Progenitor cell of endocrine pancreas (in vitro differentiated cells): ENCODE measurements at regions not wholly inside any gene's neighbourhood (a gene's known extent, or its start where the extent isn't known, plus 50 kb on each side); places are given as distances from the start of the nearest gene placed in this dataset.
"Not testable (repeated sequence)": the region's sequence is repeated elsewhere in the genome, so short reads cannot be mapped to it uniquely, and the experiment has no call there.

Experiments used
- DNase-seq: peaks from one replicate; pipeline ENCODE4 v3.0.0; 2021; ENCODE audit warnings: low spot score; ENCODE audit not compliant: unreplicated experiment
- H3K27ac Mint-ChIP-seq: 2 replicates; pipeline ENCODE4 v1.8.0; 2021; ENCODE audit warnings: mild to moderate bottlenecking, moderate library complexity, mixed read lengths
- H3K27me3 Mint-ChIP-seq: 2 replicates; pipeline ENCODE4 v1.8.0; 2021; ENCODE audit warnings: mixed read lengths
- H3K36me3 Mint-ChIP-seq: 2 replicates; pipeline ENCODE4 v1.8.0; 2022; ENCODE audit warnings: mixed read lengths; ENCODE audit not compliant: insufficient read depth
- H3K4me1 Mint-ChIP-seq: 2 replicates; pipeline ENCODE4 v1.8.0; 2021; ENCODE audit warnings: low read depth, mixed read lengths
- H3K4me3 Mint-ChIP-seq: 2 replicates; pipeline ENCODE4 v1.8.0; 2021; ENCODE audit warnings: low read depth, mild to moderate bottlenecking, moderate library complexity, mixed read lengths
- H3K9me3 Mint-ChIP-seq: 2 replicates; pipeline ENCODE4 v1.8.0; 2021; ENCODE audit warnings: low read depth, mixed read lengths
- TF ChIP-seq, protein P1 (sequence below): fragments of 200-600 bp; sonication (generic); IDR thresholded peaks from one replicate; pipeline ENCODE4 v1.5.0; 2021; ENCODE audit warnings: antibody characterized with exemption, mild to moderate bottlenecking; ENCODE audit not compliant: unreplicated experiment

DNA sequence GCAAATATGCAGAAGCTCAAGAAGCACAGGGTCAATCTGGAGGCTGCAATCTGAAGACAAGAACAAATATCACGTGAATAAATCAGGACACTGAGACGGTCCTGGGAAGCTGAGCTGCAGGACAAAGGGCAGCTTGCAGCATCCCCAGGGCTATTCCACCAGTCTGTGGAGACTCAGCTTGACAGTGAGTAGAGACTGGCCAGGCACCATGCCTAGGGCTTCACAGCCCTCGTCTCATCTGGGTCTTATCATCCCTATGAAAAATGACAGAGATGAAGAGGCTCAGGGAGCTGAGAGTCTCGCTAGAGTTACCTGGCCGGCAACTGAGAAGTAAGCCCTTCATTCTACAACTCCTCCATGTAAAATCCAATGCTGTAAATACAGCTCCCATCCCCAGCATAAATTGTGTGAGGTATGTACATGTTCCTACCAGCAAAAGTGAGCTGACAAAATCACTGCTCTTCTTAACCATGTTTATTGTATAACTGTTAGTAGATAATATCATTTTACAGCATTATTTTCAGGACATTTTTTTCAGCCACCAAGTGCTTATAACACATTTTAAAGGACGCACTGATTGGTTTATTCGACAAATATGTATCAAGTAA is 186.6 kb upstream of the IGFBP3 start:
- TF ChIP-seq, protein P1, sequence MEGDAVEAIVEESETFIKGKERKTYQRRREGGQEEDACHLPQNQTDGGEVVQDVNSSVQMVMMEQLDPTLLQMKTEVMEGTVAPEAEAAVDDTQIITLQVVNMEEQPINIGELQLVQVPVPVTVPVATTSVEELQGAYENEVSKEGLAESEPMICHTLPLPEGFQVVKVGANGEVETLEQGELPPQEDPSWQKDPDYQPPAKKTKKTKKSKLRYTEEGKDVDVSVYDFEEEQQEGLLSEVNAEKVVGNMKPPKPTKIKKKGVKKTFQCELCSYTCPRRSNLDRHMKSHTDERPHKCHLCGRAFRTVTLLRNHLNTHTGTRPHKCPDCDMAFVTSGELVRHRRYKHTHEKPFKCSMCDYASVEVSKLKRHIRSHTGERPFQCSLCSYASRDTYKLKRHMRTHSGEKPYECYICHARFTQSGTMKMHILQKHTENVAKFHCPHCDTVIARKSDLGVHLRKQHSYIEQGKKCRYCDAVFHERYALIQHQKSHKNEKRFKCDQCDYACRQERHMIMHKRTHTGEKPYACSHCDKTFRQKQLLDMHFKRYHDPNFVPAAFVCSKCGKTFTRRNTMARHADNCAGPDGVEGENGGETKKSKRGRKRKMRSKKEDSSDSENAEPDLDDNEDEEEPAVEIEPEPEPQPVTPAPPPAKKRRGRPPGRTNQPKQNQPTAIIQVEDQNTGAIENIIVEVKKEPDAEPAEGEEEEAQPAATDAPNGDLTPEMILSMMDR = no peak
- Mint-ChIP-seq H3K4me1 (no peaks in the 10 kb centered on the region), H3K36me3 (no peaks in the 10 kb centered on the region), H3K27ac (no peak overlapping the region), H3K4me3 (no peak overlapping the region), H3K9me3 (no peaks in the 10 kb centered on the region), H3K27me3 (no peaks in the 10 kb centered on the region)
- no peak for DNase-seq

DNA sequence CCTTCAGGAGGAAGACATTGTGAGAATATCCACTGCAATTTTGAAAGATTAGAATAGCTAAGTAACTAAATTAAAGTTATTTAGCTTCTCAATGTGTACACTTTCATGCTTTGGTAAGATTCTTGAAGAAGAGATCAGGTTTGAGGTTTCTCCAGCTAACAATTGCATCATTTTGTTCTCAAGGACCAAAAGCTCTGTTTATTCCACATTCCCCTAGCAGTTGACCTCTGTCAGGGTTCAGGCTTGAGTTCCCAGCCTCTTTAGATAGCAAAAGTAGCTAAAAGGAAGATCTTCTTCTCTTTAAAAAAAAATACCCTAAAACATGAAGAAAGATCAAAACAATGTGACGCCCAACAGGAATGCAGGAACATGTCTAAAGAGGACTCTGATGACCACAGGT is 179.4 kb upstream of the IGFBP3 start:
- Mint-ChIP-seq H3K27ac (no peak overlapping the region), H3K4me3 (no peak overlapping the region), H3K4me1 (no peaks in the 10 kb centered on the region), H3K36me3 (no peaks in the 10 kb centered on the region), H3K9me3 (no peaks in the 10 kb centered on the region), H3K27me3 (no peaks in the 10 kb centered on the region)
- no peak for DNase-seq
- TF ChIP-seq, protein P1 = no peak

DNA sequence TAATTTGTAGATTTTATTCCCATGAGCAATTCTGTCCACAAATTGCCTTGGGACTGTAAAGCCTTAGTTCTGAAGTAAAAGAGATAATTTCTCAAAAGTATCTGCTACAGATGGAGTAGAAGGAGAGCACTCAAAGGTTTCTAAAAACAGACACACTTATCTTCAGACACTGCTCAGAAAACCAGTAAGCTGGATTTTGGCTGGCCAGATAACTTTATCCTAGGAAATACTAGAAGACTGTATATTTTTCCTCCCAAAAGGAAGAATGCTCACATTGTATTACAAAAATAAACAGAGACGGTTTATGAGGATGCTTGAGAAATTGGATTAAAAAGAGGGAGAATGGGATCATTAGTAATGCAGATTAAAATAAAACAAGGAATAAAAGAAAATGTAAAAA is 178.0 kb upstream of the IGFBP3 start:
- Mint-ChIP-seq H3K36me3 (no peaks in the 10 kb centered on the region), H3K4me3 (no peak overlapping the region), H3K4me1 (no peaks in the 10 kb centered on the region), H3K9me3 (no peaks in the 10 kb centered on the region), H3K27me3 (no peaks in the 10 kb centered on the region), H3K27ac (no peak overlapping the region)
- TF ChIP-seq, protein P1 = no peak
- DNase-seq = no peak

DNA sequence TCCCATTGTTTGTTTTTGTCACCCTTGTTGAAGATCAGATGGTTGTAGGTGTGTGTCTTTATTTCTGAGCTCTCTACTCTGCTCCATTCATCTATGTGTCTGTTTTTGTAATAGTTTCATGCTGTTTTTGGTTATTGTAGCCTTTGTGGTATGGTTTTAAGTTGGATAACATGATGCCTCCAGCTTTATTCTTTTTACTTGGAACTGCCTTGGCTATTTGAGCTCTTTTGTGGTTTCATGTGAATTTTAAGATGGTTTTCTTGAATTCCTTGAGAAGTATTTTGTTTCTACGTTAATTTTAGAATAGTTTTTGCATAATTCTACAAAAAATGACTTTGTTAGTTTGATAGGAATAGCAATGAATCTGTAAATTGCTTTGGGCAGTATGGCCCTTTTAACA is 170.0 kb upstream of the IGFBP3 start:
- no peaks in the 10 kb centered on the region for H3K27me3 Mint-ChIP-seq
- H3K4me3 Mint-ChIP-seq = no peak overlapping the region
- TF ChIP-seq, protein P1 = no peak
- no peak for DNase-seq
- H3K4me1 Mint-ChIP-seq = no peaks in the 10 kb centered on the region
- no peaks in the 10 kb centered on the region for H3K36me3 Mint-ChIP-seq
- H3K9me3 Mint-ChIP-seq = peaks cover 13% of the 10 kb centered on the region
- no peak overlapping the region for H3K27ac Mint-ChIP-seq

DNA sequence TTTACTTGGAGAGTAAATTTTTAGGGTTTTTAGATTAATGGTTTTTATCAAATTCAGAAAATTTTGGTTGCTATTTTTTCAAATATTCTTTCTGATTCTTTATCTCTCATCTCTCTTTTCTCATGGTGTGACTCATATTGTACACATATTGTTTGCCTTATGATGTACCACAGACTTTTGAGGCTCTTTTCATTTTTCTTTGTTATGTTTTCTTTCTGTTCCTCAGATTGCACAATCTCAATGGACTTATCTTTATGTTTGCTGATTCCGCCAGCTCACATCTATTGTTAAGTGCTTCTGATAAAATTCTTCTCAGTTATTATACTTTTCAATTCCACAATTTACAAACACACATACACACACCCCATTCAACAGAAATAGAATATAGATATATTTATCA is 168.2 kb upstream of the IGFBP3 start:
- Mint-ChIP-seq H3K27me3 (no peaks in the 10 kb centered on the region), H3K4me1 (no peaks in the 10 kb centered on the region), H3K4me3 (no peak overlapping the region), H3K9me3 (peaks cover 13% of the 10 kb centered on the region), H3K36me3 (no peaks in the 10 kb centered on the region), H3K27ac (no peak overlapping the region)
- TF ChIP-seq, protein P1 = no peak
- DNase-seq = no peak

DNA sequence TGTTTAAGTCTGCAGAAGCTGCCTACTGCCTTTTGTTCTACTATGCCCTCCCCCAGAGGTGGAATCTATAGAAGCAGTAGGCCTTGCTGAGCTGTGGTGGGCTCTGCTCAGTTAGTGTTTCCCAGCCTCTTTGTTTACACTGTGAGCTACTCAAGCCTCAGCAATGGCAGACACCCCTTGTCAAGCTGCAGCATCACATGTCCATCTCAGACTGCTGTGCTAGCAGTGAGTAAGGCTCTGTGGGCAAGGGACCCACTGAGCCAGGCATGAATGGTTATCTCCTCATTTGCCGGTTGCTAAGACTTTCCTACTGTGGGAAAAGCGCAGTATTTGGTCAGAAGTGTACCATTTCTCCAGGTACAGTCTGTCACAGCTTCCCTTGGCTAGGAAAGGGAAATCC is 167.4 kb upstream of the IGFBP3 start:
- H3K4me3 Mint-ChIP-seq, H3K27ac Mint-ChIP-seq, DNase-seq, H3K4me1 Mint-ChIP-seq, H3K27me3 Mint-ChIP-seq, H3K36me3 Mint-ChIP-seq: not testable (repeated sequence)
- H3K9me3 Mint-ChIP-seq = peaks cover 13% of the 10 kb centered on the region
